GM21825 (cell line): ENCODE measurements at regions not wholly inside any gene's neighbourhood (a gene's known extent, or its start where the extent isn't known, plus 50 kb on each side); places are given as distances from the start of the nearest gene placed in this dataset.
"Not testable (repeated sequence)": the region's sequence is repeated elsewhere in the genome, so short reads cannot be mapped to it uniquely, and the experiment has no call there.

Source experiments
- ATAC-seq: cut with Tn5 transposase; IDR thresholded peaks from one replicate; pipeline ENCODE4 v1.9.1; 2021; ENCODE audit warnings: mild to moderate bottlenecking, moderate library complexity; ENCODE audit not compliant: unreplicated experiment

GRCh38 chr1:230558324-230558723, 84.0 kb upstream of the COG2 start:
- no peak for ATAC-seq

DNA sequence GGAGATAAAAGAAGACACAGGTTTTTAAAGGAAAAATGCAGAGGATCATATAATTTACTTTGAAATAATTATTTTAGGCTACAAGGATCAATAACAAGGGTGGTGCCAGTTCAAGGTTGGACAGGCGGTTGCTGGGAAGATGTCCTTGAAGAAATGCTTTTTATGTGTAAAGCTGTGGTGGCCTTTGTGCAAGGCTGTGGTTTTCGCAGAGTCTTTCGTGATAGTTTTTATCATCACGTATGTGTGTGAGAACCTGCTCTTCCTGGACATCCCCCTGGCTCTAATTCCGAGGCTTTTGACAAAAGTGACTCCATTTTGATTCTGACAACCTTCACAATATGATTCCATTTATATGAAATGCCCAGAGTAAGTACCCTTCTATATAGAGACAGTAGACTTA, 85.8 kb upstream of the COG2 start:
- ATAC-seq = no peak

DNA sequence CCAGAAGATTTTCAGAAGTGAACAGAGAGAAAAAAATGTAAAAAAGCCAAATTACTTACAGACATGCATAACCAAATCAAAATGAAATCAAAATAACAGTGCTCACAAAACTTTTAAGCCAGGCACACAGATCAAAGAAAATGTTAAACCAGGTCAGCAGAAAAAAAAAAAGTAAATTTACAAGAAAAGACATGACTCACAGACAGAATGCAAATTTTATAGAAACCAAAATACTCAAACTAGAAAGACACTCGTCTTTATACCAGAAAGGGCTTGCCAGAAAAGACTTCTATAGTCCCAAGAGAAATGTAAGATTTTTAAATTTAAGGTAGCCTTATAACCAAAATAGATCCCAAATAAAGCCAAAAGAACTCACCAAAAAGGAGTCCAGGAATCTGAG, 86.5 kb upstream of the COG2 start:
- no peak for ATAC-seq

DNA sequence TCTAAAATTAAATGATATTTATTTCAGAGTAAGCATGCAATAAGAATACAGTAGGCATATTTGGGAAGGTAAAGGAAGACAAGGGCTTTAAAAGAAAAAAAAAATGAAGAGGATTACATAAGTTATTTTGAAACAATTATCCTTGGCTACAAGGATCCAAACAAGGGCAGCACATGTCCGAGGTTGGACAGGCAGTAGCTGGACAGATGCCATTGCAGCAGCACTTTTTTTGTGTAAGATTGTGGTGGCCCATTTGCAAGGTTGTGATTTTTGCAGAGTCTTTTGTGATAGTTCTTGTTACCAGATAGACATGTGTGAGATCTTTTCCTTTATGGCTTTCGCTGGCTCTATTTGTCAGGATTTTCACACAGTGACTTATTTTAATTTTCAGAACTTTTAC, 89.4 kb upstream of the COG2 start:
- ATAC-seq = no peak

DNA sequence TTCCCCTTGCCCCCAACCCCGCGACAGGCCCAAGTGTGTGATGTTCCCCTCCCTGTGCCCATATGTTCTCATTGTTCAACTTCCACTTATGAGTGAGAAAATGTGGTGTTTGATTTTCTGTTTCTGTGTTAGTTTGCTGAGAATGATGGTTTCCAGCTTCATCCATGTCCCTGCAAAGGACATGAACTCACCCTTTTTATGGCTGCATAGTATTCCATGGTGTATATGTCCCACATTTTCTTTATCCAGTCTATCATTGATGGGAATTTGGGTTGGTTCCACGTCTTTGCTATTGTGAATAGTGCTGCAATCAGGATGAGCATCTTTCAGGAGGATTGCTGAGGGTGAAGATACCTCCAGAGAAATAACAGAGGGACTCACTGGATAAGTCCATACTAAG, 91.3 kb upstream of the COG2 start:
- ATAC-seq = not testable (repeated sequence)

- ATAC-seq = no peak
These were observed 91.9 kb upstream of the COG2 start for GRCh38 chr1:230550428-230550827.

GRCh38 chr1:230549625-230550024, 92.7 kb upstream of the COG2 start:
- ATAC-seq = no peak

DNA sequence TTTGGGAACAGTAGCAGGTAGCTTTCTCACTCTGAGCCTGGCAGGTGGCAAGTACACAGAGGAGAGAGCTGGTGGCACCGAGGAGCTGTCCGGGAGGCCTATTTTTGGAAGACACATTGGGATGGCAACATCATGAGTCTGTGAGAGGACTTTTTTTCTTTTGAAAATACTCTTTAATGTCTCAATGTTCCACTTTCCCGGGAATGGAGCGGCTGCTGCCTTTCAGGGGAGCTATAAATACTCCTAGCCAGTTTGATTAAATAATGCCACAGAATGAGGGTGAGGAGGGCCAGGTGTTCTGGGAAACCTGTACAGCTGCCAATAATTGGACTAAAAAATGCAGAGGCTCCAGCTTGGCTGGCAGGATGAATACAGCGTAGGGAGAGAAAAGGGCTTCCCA, 93.3 kb upstream of the COG2 start:
- ATAC-seq = no peak

DNA sequence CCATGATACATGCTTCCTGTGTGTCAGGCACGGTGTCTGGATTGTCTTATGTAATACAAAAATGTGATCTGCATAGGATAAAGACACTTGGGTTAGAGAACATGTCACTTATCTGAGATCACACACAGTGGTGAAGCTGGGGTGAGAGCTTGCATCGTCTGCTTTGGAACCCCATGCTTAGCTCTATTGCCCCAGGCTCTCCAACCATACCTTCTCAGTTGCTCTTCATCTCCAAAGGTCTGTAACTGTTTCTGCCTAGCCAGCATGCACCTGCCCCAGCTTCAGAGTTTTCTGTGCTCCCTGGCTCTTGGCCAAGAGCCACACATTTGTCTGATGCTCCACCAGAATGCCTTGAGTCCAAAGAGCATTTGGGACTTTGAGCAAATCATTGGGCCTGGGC, 93.9 kb upstream of the COG2 start:
- ATAC-seq = no peak

- no peak for ATAC-seq
These were observed 97.1 kb upstream of the COG2 start for GRCh38 chr1:230545181-230545580.

GRCh38 chr1:230544758-230545157, 97.5 kb upstream of the COG2 start:
- no peak for ATAC-seq

DNA sequence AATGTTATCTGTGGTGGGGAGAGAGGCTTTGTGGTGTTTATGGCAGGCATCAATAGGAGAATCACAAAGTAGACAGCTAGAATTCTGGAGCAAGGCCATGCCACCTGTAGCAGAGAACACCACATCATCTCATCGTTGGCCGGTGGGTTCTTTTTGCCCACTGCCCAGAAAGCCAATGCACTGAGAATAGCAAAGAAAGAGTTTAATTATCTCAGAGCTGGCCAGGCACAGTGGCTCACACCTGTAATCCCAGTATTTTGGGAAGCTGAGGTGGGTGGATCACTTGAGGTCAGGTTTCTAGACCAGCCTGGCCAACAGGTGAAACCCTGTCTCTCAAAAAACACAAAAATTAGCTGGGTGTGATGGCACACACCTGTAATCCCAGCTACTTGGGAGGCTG, 99.2 kb upstream of the COG2 start:
- no peak for ATAC-seq

DNA sequence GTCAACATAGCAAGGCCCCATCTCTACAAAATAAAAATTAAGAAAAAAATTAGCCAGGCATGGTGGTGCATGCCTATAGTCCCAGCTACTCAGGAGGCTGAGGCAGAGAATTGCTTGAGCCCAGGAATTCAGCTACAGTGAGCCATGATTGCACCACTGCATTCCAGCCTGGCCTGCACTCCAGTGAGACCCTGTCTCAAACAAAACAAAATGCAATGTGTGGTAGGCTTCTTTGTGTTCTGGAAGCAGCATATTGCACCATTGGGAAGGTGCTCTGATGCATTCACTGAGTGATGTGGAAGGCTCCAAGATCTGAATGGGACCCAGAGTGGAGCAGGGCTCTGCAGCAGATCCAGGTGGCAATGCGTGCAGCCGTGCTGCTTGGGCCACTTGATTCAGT, 99.6 kb upstream of the COG2 start:
- ATAC-seq = no peak

DNA sequence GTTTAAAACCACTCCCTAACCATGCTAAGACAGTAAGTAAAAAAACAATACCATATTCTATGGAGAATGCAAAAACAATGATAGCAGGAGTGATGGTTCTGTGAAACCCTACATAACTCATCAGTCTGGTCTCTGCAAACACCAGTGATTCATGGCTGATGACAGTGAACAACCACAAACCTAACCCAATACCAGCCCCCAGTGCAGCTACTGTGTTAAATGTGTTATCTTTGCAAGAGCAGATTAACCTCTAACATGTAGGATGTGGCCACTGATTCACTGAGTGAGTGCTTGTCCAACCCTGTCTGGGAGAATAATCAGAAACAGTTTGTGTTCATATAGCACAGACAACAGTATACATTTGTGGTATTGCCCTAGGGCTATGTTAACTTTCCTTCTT, 100.2 kb upstream of the COG2 start:
- no peak for ATAC-seq

- no peak for ATAC-seq
These were observed 101.0 kb upstream of the COG2 start for GRCh38 chr1:230541306-230541705.

DNA sequence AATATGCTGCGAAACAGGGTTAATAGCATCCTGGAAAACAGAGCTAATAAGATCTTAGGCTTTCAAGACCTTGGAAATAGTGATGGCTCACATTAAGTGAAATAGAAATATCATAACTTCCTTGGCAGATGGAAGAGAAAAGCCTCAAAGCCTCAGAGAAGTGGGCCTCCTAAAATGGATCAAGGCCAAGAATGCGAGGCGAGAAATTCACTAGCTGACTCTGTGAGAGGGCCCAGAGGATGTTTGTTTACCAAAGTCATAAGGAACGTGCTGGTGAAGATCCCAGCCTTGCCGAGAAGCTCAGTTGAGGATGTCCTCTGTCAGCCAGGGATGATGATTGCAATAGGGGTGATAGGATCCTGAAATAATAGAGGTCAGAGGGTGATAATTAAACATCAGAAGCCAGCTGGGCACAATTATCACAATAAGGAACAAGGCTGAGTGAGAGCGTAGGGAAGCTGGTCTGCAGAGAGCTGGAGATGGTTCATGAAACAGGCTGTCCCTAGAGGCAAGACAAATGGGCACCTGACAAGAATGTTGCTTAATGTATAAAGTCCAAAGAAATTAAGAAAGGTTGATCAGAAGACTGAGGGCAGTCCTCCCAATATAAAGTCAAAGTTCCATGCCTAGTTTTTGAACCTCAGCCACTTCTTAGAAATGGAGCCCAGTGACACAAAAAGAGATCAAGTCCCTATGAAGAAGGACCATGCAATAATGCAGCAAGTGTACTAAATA, 101.7 kb upstream of the COG2 start:
- ATAC-seq = no peak

GRCh38 chr1:230537456-230537855, 104.8 kb upstream of the COG2 start:
- ATAC-seq = no peak

DNA sequence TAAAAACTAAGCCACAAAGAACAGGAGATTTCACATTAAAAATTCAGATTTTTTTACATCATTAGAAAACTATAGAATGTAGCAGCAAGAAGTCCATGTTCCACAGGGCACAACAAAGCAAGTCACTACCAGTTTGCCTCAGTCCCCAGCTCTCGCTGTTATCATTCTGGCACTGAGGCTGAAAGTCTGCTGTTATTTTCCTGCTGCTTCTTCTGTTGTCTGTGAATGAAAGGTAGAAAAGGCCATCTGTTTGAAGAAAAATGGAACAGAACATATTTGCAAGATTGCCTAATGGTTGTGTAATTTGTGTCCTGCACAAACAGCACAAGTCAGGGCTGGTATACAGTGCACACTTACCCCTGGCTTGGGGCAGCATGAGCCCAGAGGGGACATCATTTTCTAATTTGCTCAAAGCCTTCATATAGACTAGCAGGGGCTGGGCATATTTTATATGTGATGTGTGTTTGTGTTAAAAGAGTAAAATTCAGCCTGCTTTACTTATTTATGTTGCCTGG, 105.6 kb upstream of the COG2 start:
- ATAC-seq = no peak

DNA sequence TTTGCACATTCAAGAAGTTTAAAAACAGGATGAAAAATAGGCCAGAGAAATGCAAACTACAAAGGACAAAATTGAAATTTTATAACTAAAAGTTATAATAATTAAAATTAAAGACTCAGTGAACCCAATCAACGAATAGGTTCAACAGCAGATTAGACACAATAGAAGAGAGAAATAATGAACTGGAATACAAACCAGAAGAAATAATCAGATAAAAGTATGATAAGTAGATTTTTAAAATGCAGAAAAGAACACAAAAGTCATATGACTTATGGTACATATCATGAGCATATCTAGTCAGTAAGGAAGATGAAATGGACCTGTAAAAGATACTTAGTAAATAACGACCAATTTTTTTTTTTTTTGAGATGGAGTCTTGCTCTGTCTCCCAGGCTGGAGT, 108.1 kb upstream of the COG2 start:
- ATAC-seq = no peak

DNA sequence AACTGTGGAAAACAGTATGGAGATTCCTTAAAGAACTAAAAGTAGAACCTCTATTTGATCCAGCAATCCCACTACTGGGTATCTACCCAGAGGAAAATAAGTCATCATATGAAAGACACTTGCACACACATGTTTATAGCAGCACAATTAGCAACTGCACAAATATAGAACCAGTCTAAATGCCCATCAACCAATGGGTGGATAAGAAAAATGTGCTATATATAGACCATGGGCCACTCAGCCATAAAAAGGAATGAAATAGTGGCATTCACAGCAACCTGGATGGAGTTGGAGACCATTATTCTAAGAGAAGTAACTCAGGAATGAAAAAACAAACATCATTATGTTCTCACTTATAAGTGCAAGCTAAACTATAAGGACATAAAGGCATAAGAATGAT, 105.0 kb upstream of the PGBD5 start:
- no peak for ATAC-seq

- no peak for ATAC-seq
These were observed 93.1 kb upstream of the PGBD5 start for GRCh38 chr1:230519246-230519645.

GRCh38 chr1:230518511-230518910, 92.4 kb upstream of the PGBD5 start:
- no peak for ATAC-seq

DNA sequence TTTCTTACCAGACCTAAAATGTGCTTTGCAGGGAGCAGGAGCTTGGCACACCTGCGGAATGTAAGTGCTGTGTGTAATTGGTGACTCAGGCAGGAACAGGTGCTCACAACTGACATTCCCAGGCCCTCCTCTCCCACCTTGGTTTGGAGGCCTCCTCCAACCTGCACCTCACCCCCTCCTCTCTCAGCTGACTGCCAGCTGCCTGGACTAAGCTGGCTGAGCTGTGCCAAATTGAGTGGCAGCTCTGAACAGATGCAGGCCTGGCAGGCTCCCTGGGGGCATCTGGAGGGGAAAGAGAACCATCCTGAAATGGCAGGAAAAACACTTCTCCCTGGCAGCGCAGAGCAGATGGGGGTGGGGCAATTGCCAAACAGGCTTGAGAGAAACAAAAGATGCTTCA, 91.7 kb upstream of the PGBD5 start:
- ATAC-seq = no peak
